Panc1 (cell line): ENCODE measurements at regions not wholly inside any gene's neighbourhood (a gene's known extent, or its start where the extent isn't known, plus 50 kb on each side); places are given as distances from the start of the nearest gene placed in this dataset.

Source experiments
- ATAC-seq: fragments of 200-7000 bp; cut with Tn5 transposase; 2 replicates; pipeline ENCODE4 v1.9.1; 2020; ENCODE audit warnings: mild to moderate bottlenecking, moderate library complexity
- BruUV-seq: library from RNA; stranded (reverse); fragments of 400-500 nt; replicated peaks from 2 replicates; lab custom pipeline; 2021; lab: Mats Ljungman, UMichigan
- CTCF ChIA-PET: fragments of 300-600 bp; sonication (Branson Sonifier 250); formaldehyde crosslinking; loops from one replicate; lab custom pipeline; 2022; ENCODE audit warnings: antibody characterized with exemption; lab: Charles Lee
- POLR2A ChIA-PET: fragments of 300-600 bp; sonication (Branson Sonifier 250); formaldehyde crosslinking; loops from one replicate; lab custom pipeline; 2022; ENCODE audit warnings: antibody characterized with exemption; lab: Charles Lee
- DNase-seq: peaks from one replicate; pipeline ENCODE4 v3.0.0-alpha.2; 2010; ENCODE audit warnings: low read depth, low spot score
- H3K27ac ChIP-seq: 2 replicates; pipeline ENCODE4 v1.5.1; 2011; ENCODE audit warnings: mild to moderate bottlenecking, low read length, inconsistent platforms
- H3K27me3 ChIP-seq: fragments of 200-500 bp; sonication (Bioruptor generic); 2 replicates; pipeline ENCODE4 v1.6.0; 2014; ENCODE audit warnings: low read length, inconsistent platforms; ENCODE audit not compliant: control insufficient read depth, insufficient read depth
- H3K36me3 ChIP-seq: fragments of 200-500 bp; sonication (Bioruptor generic); 2 replicates; pipeline ENCODE4 v1.5.1; 2014; ENCODE audit warnings: inconsistent platforms, mild to moderate bottlenecking, low read length, moderate library complexity; ENCODE audit not compliant: control insufficient read depth, insufficient read depth
- H3K4me1 ChIP-seq: 2 replicates; pipeline ENCODE4 v1.5.1; 2011; ENCODE audit warnings: inconsistent platforms, mild to moderate bottlenecking, low read length, moderate library complexity; ENCODE audit not compliant: control insufficient read depth, insufficient read depth
- H3K4me3 ChIP-seq, 2 experiments: 2 replicates each; pipeline ENCODE4 v1.5.1; 2011 to 2012; ENCODE audit warnings: low read depth in 2 of 2, low read length in 2 of 2, mild to moderate bottlenecking in 2 of 2, inconsistent platforms in 1 of 2, moderate library complexity in 1 of 2
- H3K9me3 ChIP-seq: fragments of 200-500 bp; sonication (Bioruptor generic); 2 replicates; pipeline ENCODE4 v1.5.1; 2014; ENCODE audit warnings: low read depth, mild to moderate bottlenecking, inconsistent platforms, low read length, moderate library complexity; ENCODE audit not compliant: control insufficient read depth, insufficient read depth
- CTCF ChIP-seq: fragments of 450-650 bp; IDR thresholded peaks from 2 replicates; pipeline ENCODE4 v1.5.1; 2017; ENCODE audit warnings: mild to moderate bottlenecking
- POLR2AphosphoS5 ChIP-seq: IDR thresholded peaks from 2 replicates; pipeline ENCODE4 v1.6.1; 2012; ENCODE audit warnings: mild to moderate bottlenecking, low read depth, low read length, moderate library complexity
- SIN3A ChIP-seq: IDR thresholded peaks from 2 replicates; pipeline ENCODE4 v1.6.1; 2012; ENCODE audit warnings: low read depth, mild to moderate bottlenecking, low read length, moderate library complexity, borderline replicate concordance; ENCODE audit not compliant: insufficient read depth
- TCF7L2 ChIP-seq: IDR thresholded peaks from 2 replicates; pipeline ENCODE4 v1.6.1; 2011; ENCODE audit warnings: mild to moderate bottlenecking, low read depth, low read length, inconsistent platforms
- in situ Hi-C: cut with HindIII; loops from 2 replicates; pipeline ENCODE4 v1.10.0; 2016; ENCODE audit warnings: low sequenced_read_pairs, low pct_unique_long_range_greater_than_20kb
- intact Hi-C: fragments of 100-400 bp; cut with micrococcal nuclease; formaldehyde crosslinking; loops from one replicate; pipeline ENCODE4 v1.10.0; 2022; ENCODE audit not compliant: unreplicated experiment

GRCh38 chr2:35415282-35415681 lies 940.3 kb upstream of the CRIM1 start:
- no TSS peak for BruUV-seq
- H3K27ac ChIP-seq = no peak overlapping the region
- in situ Hi-C loops = no loop called here
- H3K9me3 ChIP-seq = no peaks in the 10 kb centered on the region
- no peak overlapping the region for H3K4me3 ChIP-seq
- TF ChIP-seq POLR2AphosphoS5 = no peak
- peak; percentile 21; the same call in 1 of the 2 replicates for TF ChIP-seq CTCF
- no peaks in the 10 kb centered on the region for H3K4me1 ChIP-seq
- ATAC-seq = no peak
- H3K36me3 ChIP-seq = no peaks in the 10 kb centered on the region
- no peaks in the 10 kb centered on the region for H3K27me3 ChIP-seq
- ChIA-PET POLR2A (no interaction called here), CTCF (no interaction called here)
- DNase-seq = no peak
- intact Hi-C loops = loop anchor here (10.0 kb wide), 1 partner anchor 1740 kb away; no protein-coding TSS in a partner anchor

- in situ Hi-C loops = no loop called here
- Histone ChIP-seq H3K27ac (no peak overlapping the region), H3K4me1 (no peaks in the 10 kb centered on the region), H3K36me3 (no peaks in the 10 kb centered on the region), H3K4me3 (no peak overlapping the region), H3K9me3 (no peaks in the 10 kb centered on the region), H3K27me3 (no peaks in the 10 kb centered on the region)
- BruUV-seq = no TSS peak
- no peak for TF ChIP-seq SIN3A
- peak; percentile 90 for TF ChIP-seq CTCF
- DNase-seq (peak; percentile 25), ATAC-seq (no peak)
- intact Hi-C loops = loop anchor here (2.0 to 10.0 kb wide), 2 partner anchors 1314 to 1736 kb away; no protein-coding TSS in a partner anchor
- ChIA-PET POLR2A (no interaction called here), CTCF (interaction anchor here (0.9 kb wide), 1 partner anchor 16 kb away, joined by 3 read pairs; no protein-coding TSS in a partner anchor)
Measured at GRCh38 chr2:35410431-35411061, 945.0 kb upstream of the CRIM1 start.

GRCh38 chr2:35409762-35410161 lies 945.8 kb upstream of the CRIM1 start:
- ChIA-PET CTCF (no interaction called here), POLR2A (no interaction called here)
- H3K36me3 ChIP-seq = no peaks in the 10 kb centered on the region
- no peaks in the 10 kb centered on the region for H3K27me3 ChIP-seq
- intact Hi-C loops (loop anchor here (2.0 to 10.0 kb wide), 3 partner anchors 245 to 1735 kb away; no protein-coding TSS in a partner anchor), in situ Hi-C loops (no loop called here)
- TF ChIP-seq TCF7L2 (no peak), SIN3A (no peak), CTCF (no peak)
- no TSS peak for BruUV-seq
- DNase-seq (no peak), ATAC-seq (no peak)
- H3K9me3 ChIP-seq = no peaks in the 10 kb centered on the region
- no peaks in the 10 kb centered on the region for H3K4me1 ChIP-seq
- H3K4me3 ChIP-seq = no peak overlapping the region
- H3K27ac ChIP-seq = no peak overlapping the region
